H1 (cell line): ENCODE measurements at regions not wholly inside any gene's neighbourhood (a gene's known extent, or its start where the extent isn't known, plus 50 kb on each side); places are given as distances from the start of the nearest gene placed in this dataset.

ENCODE experiments used
- CTCF ChIA-PET: fragments of 300-600 bp; sonication (Branson Sonifier 250); formaldehyde crosslinking; loops from one replicate; lab custom pipeline; 2021; ENCODE audit not compliant: partially characterized antibody; lab: Charles Lee
- POLR2A ChIA-PET: fragments of 300-600 bp; sonication (Branson Sonifier 250); formaldehyde crosslinking; loops from one replicate; lab custom pipeline; 2021; ENCODE audit warnings: inconsistent platforms; ENCODE audit not compliant: partially characterized antibody; lab: Charles Lee
- DNase-seq, 2 experiments: peaks; one replicate each; pipeline versions ENCODE4 v3.0.0 to v3.0.0-alpha.2; 2010 to 2022; ENCODE audit warnings: low spot score in 2 of 2, low read depth in 1 of 2, mixed read lengths in 1 of 2
- FAIRE-seq: peaks from 2 replicates; lab custom pipeline; 2011; peaks lifted over from hg19 to GRCh38; lab: Jason Lieb, UNC
- H2AFZ ChIP-seq: 2 replicates; pipeline ENCODE4 v1.8.1; 2012; ENCODE audit warnings: low read length, inconsistent platforms
- H2AK5ac ChIP-seq: 2 replicates; pipeline ENCODE4 v1.6.1; 2013; ENCODE audit warnings: low read depth, low read length
- H2BK120ac ChIP-seq: replicated peaks from 2 replicates; pipeline ENCODE3; 2013; ENCODE audit warnings: low read depth, low read length, inconsistent platforms
- H2BK12ac ChIP-seq: 2 replicates; pipeline ENCODE4 v1.6.1; 2013; ENCODE audit warnings: low read depth, low read length
- H2BK15ac ChIP-seq: 2 replicates; pipeline ENCODE4 v1.6.1; 2013; ENCODE audit warnings: low read length
- H2BK20ac ChIP-seq: 2 replicates; pipeline ENCODE4 v1.6.1; 2013; ENCODE audit warnings: low read length
- H2BK5ac ChIP-seq: 2 replicates; pipeline ENCODE4 v1.6.1; 2013; ENCODE audit warnings: low read depth, low read length
- H3K14ac ChIP-seq: 2 replicates; pipeline ENCODE4 v1.6.1; 2013; ENCODE audit warnings: inconsistent platforms; ENCODE audit not compliant: insufficient read length
- H3K18ac ChIP-seq: 2 replicates; pipeline ENCODE4 v1.6.1; 2013; ENCODE audit warnings: low read length; ENCODE audit errors: extremely low read depth
- H3K23ac ChIP-seq: 2 replicates; pipeline ENCODE4 v1.6.1; 2013; ENCODE audit warnings: inconsistent platforms; ENCODE audit not compliant: insufficient read length
- H3K23me2 ChIP-seq: 2 replicates; pipeline ENCODE4 v1.6.1; 2013; ENCODE audit warnings: low read depth, low read length
- H3K27ac ChIP-seq: 2 replicates; pipeline ENCODE4 v1.6.1; 2011; ENCODE audit warnings: low read depth, low read length, inconsistent platforms
- H3K27me3 ChIP-seq, 4 experiments: replicated peaks in 1 of 4; 1 replicate in 1 of 4; 2 replicates in 3 of 4; pipeline versions ENCODE4 v1.6.1 to v1.8.1; 2011 to 2013; ENCODE audit warnings: low read length in 3 of 4, mild to moderate bottlenecking in 3 of 4, inconsistent platforms in 2 of 4, mixed read lengths in 2 of 4, moderate library complexity in 1 of 4; ENCODE audit not compliant: control insufficient read depth in 3 of 4, insufficient read depth in 3 of 4; ENCODE audit errors: extremely low read depth in 1 of 4
- H3K36me3 ChIP-seq, 4 experiments: 2 replicates each; pipeline versions ENCODE4 v1.6.1 to v1.8.1; 2011 to 2013; ENCODE audit warnings: mild to moderate bottlenecking in 4 of 4, low read length in 3 of 4, moderate library complexity in 2 of 4, control low read depth in 1 of 4, inconsistent platforms in 1 of 4; ENCODE audit not compliant: insufficient read depth in 4 of 4, control insufficient read depth in 2 of 4
- H3K4ac ChIP-seq: replicated peaks from 2 replicates; pipeline ENCODE3; 2013; ENCODE audit warnings: low read length, low read depth, mixed read lengths, inconsistent platforms; ENCODE audit not compliant: insufficient read length
- H3K4me1 ChIP-seq, 4 experiments: replicated peaks in 1 of 4; 1 replicate in 1 of 4; 2 replicates in 3 of 4; pipeline versions ENCODE4 v1.6.1 to v1.8.1; 2011 to 2013; ENCODE audit warnings: low read length in 3 of 4, inconsistent platforms in 2 of 4, mixed read lengths in 1 of 4; ENCODE audit not compliant: insufficient read depth in 4 of 4, control insufficient read depth in 3 of 4
- H3K4me2 ChIP-seq, 2 experiments: 2 replicates each; pipeline versions ENCODE4 v1.6.1 to v1.8.1; 2011 to 2013; ENCODE audit warnings: low read depth in 2 of 2, low read length in 2 of 2, control low read depth in 1 of 2, inconsistent platforms in 1 of 2, mild to moderate bottlenecking in 1 of 2; ENCODE audit not compliant: insufficient read depth in 1 of 2
- H3K4me3 ChIP-seq, 4 experiments: fragments of 200-600, 300-600 bp in 1 of 4; sonication (generic), shearing (Covaris generic), sonication (Bioruptor Twin) in 1 of 4; 2 replicates each; pipeline versions ENCODE4 v1.5.1 to v1.8.1; 2011 to 2016; ENCODE audit warnings: low read length in 4 of 4, low read depth in 3 of 4, control low read depth in 2 of 4, inconsistent platforms in 2 of 4, mild to moderate bottlenecking in 2 of 4, mixed read lengths in 1 of 4, moderate library complexity in 1 of 4; ENCODE audit not compliant: insufficient read depth in 2 of 4; ENCODE audit errors: extremely low read depth in 1 of 4
- H3K56ac ChIP-seq: replicated peaks from 2 replicates; pipeline ENCODE3; 2013; ENCODE audit warnings: low read depth, mild to moderate bottlenecking, mixed read lengths, low read length, inconsistent platforms; ENCODE audit not compliant: insufficient read length
- H3K79me1 ChIP-seq: 2 replicates; pipeline ENCODE4 v1.6.1; 2013; ENCODE audit warnings: low read depth, low read length, control low read depth
- H3K79me2 ChIP-seq, 2 experiments: 2 replicates each; pipeline versions ENCODE4 v1.6.1 to v1.8.1; 2012 to 2013; ENCODE audit warnings: low read length in 2 of 2, mild to moderate bottlenecking in 2 of 2, inconsistent platforms in 1 of 2; ENCODE audit not compliant: insufficient read depth in 2 of 2, control insufficient read depth in 1 of 2
- H3K9ac ChIP-seq, 4 experiments: replicated peaks in 1 of 4; 1 replicate in 1 of 4; 2 replicates in 3 of 4; pipeline versions ENCODE4 v1.6.1 to v1.8.1; 2011 to 2013; ENCODE audit warnings: low read depth in 3 of 4, low read length in 3 of 4, control low read depth in 2 of 4, mild to moderate bottlenecking in 2 of 4, moderate library complexity in 2 of 4, inconsistent platforms in 1 of 4; ENCODE audit errors: extremely low read depth in 1 of 4
- H3K9me3 ChIP-seq, 2 experiments: 2 replicates each; pipeline versions ENCODE4 v1.6.1 to v1.8.1; 2012 to 2013; ENCODE audit warnings: mild to moderate bottlenecking in 2 of 2, moderate library complexity in 2 of 2, control low read depth in 1 of 2, inconsistent platforms in 1 of 2, low read depth in 1 of 2, low read length in 1 of 2, mixed read lengths in 1 of 2; ENCODE audit not compliant: insufficient read depth in 2 of 2
- H4K20me1 ChIP-seq, 2 experiments: replicated peaks in 1 of 2; 2 replicates each; pipeline versions ENCODE3 to v1.8.1; 2011 to 2013; ENCODE audit warnings: inconsistent platforms in 2 of 2, low read length in 2 of 2, mild to moderate bottlenecking in 1 of 2; ENCODE audit not compliant: insufficient read depth in 2 of 2, control insufficient read depth in 1 of 2
- H4K5ac ChIP-seq: 2 replicates; pipeline ENCODE4 v1.6.1; 2013; ENCODE audit warnings: low read length, low read depth, mixed read lengths, inconsistent platforms; ENCODE audit not compliant: insufficient read length
- H4K8ac ChIP-seq: 2 replicates; pipeline ENCODE4 v1.8.0; 2013; ENCODE audit warnings: mild to moderate bottlenecking, moderate library complexity, low read length, inconsistent platforms; ENCODE audit not compliant: insufficient read depth; ENCODE audit errors: extremely low read depth
- H4K91ac ChIP-seq: replicated peaks from 2 replicates; pipeline ENCODE3; 2013; ENCODE audit warnings: low read length, mixed read lengths, inconsistent platforms; ENCODE audit not compliant: insufficient read length
- BRCA1 ChIP-seq: IDR thresholded peaks from 2 replicates; pipeline ENCODE4 v1.6.1; 2012; ENCODE audit warnings: low read depth, low read length, improper control_type of control experiment
- WGBS, 2 experiments: shearing (Covaris generic) in 1 of 2; methylation state at CpG; one replicate each; pipeline versions ENCODE4 v1.1.6 to v1.1.7; 2013 to 2015; ENCODE audit warnings: low lambda C conversion rate in 2 of 2, mixed read lengths in 2 of 2, inconsistent platforms in 1 of 2, low coverage in 1 of 2, missing lambda C conversion rate in 1 of 2; ENCODE audit not compliant: insufficient replicate concordance in 2 of 2, insufficient coverage in 1 of 2, insufficient read length in 1 of 2; ENCODE audit errors: extremely low coverage in 1 of 2, missing lambda C conversion rate in 1 of 2; 5-methylcytosine and 5-hydroxymethylcytosine counted together

- H3K36me3 ChIP-seq, result no peaks in the 10 kb centered on the region
- no peak for FAIRE-seq
- no peak overlapping the region for H3K14ac ChIP-seq
- no peak overlapping the region for H3K4me2 ChIP-seq
- H3K27ac ChIP-seq, result no peak overlapping the region
- WGBS, 2 experiments, result 84% methylated on average over 2 of the region's 2 CpGs; no CpG with 5 or more reads in 1 of the 2 experiments
- no peak overlapping the region for H3K9ac ChIP-seq
- no peaks in the 10 kb centered on the region for H4K20me1 ChIP-seq
- H2AFZ ChIP-seq, result no peak overlapping the region
- H3K4me1 ChIP-seq, result no peaks in the 10 kb centered on the region
- no peak overlapping the region for H2BK15ac ChIP-seq
- H4K5ac ChIP-seq, result no peak overlapping the region
- H2BK12ac ChIP-seq, result no peak overlapping the region
- H2BK5ac ChIP-seq, result no peak overlapping the region
- no peak overlapping the region for H4K91ac ChIP-seq
- H3K27me3 ChIP-seq, result no peaks in the 10 kb centered on the region; a peak in 1 of 7 replicates
- H3K56ac ChIP-seq, result no peak overlapping the region
- H4K8ac ChIP-seq, result no peak overlapping the region
- H3K9me3 ChIP-seq, result no peaks in the 10 kb centered on the region
- no peak for TF ChIP-seq BRCA1
- TF ChIP-seq, all 59 proteins: peak for 0
- H2BK20ac ChIP-seq, result no peak overlapping the region
- DNase-seq, result no peak
- no peak overlapping the region for H2AK5ac ChIP-seq
- no peaks in the 10 kb centered on the region for H3K23me2 ChIP-seq
- H3K4me3 ChIP-seq, result no peak overlapping the region
- H3K4ac ChIP-seq, result no peak overlapping the region
- no peak overlapping the region for H2BK120ac ChIP-seq
- H3K79me2 ChIP-seq, result no peaks in the 10 kb centered on the region
- no peak overlapping the region for H3K23ac ChIP-seq
- H3K79me1 ChIP-seq, result no peaks in the 10 kb centered on the region
- ChIA-PET POLR2A (interaction anchor here (1.9 kb wide), 1 partner anchor 11 kb away, joined by 6 read pairs; no protein-coding TSS in a partner anchor), CTCF (no interaction called here)
- no peak overlapping the region for H3K18ac ChIP-seq
These were observed 176.7 kb upstream of the PDZRN3 start for GRCh38 chr3:73801444-73801843.
